GM19372 (cell line): ENCODE measurements at regions not wholly inside any gene's neighbourhood (a gene's known extent, or its start where the extent isn't known, plus 50 kb on each side); places are given as distances from the start of the nearest gene placed in this dataset.
"Not testable (repeated sequence)": the region's sequence is repeated elsewhere in the genome, so short reads cannot be mapped to it uniquely, and the experiment has no call there.

ENCODE experiments used
- ATAC-seq: cut with Tn5 transposase; IDR thresholded peaks from one replicate; pipeline ENCODE4 v1.9.1; 2021; ENCODE audit warnings: mild to moderate bottlenecking, low read depth, moderate library complexity; ENCODE audit not compliant: unreplicated experiment

GRCh38 chr12:42893803-42894202 is 304.3 kb upstream of the PRICKLE1 start:
- no peak for ATAC-seq

- no peak for ATAC-seq
Observed at GRCh38 chr12:42892702-42893551, 303.4 kb upstream of the PRICKLE1 start.

GRCh38 chr12:42887657-42888056 is 298.1 kb upstream of the PRICKLE1 start:
- no peak for ATAC-seq

- no peak for ATAC-seq
Observed at GRCh38 chr12:42886160-42886559, 296.6 kb upstream of the PRICKLE1 start.

- ATAC-seq: no peak
Observed at GRCh38 chr12:42885677-42886076, 296.1 kb upstream of the PRICKLE1 start.

- ATAC-seq: no peak
Observed at GRCh38 chr12:42884116-42884515, 294.6 kb upstream of the PRICKLE1 start.

- no peak for ATAC-seq
Observed at GRCh38 chr12:42873401-42873800, 283.9 kb upstream of the PRICKLE1 start.

GRCh38 chr12:42871816-42872215 is 282.3 kb upstream of the PRICKLE1 start:
- no peak for ATAC-seq

GRCh38 chr12:42868291-42868690 is 278.7 kb upstream of the PRICKLE1 start:
- ATAC-seq: no peak

- ATAC-seq: no peak
Observed at GRCh38 chr12:42865282-42865681, 275.7 kb upstream of the PRICKLE1 start.

GRCh38 chr12:42862055-42862454 is 272.5 kb upstream of the PRICKLE1 start:
- no peak for ATAC-seq

- ATAC-seq: not testable (repeated sequence)
Observed at GRCh38 chr12:42860331-42860730, 270.8 kb upstream of the PRICKLE1 start.

GRCh38 chr12:42859612-42860011 is 270.1 kb upstream of the PRICKLE1 start:
- no peak for ATAC-seq

- ATAC-seq: no peak
Observed at GRCh38 chr12:42857106-42857505, 267.6 kb upstream of the PRICKLE1 start.

- ATAC-seq: no peak
Observed at GRCh38 chr12:42855362-42855950, 265.9 kb upstream of the PRICKLE1 start.

GRCh38 chr12:42854826-42855225 is 265.3 kb upstream of the PRICKLE1 start:
- no peak for ATAC-seq

- ATAC-seq: no peak
Observed at GRCh38 chr12:42854208-42854607, 264.7 kb upstream of the PRICKLE1 start.

- no peak for ATAC-seq
Observed at GRCh38 chr12:42853370-42854140, 264.0 kb upstream of the PRICKLE1 start.

- ATAC-seq: no peak
Observed at GRCh38 chr12:42846782-42847181, 257.2 kb upstream of the PRICKLE1 start.

GRCh38 chr12:42834062-42834461 is 244.5 kb upstream of the PRICKLE1 start:
- no peak for ATAC-seq

GRCh38 chr12:42828836-42829235 is 239.3 kb upstream of the PRICKLE1 start:
- ATAC-seq: no peak
